22Rv1 (cell line): ENCODE measurements at regions not wholly inside any gene's neighbourhood (a gene's known extent, or its start where the extent isn't known, plus 50 kb on each side); places are given as distances from the start of the nearest gene placed in this dataset.

Source experiments
- ZFX ChIP-seq: fragments of 450-650 bp; IDR thresholded peaks from 2 replicates; pipeline ENCODE4 v1.6.1; 2017; ENCODE audit warnings: antibody characterized with exemption, borderline replicate concordance
- TF ChIP-seq, protein P1 (sequence below): fragments of 450-650 bp; IDR thresholded peaks from 2 replicates; pipeline ENCODE4 v1.5.1; 2017; ENCODE audit warnings: mild to moderate bottlenecking

DNA sequence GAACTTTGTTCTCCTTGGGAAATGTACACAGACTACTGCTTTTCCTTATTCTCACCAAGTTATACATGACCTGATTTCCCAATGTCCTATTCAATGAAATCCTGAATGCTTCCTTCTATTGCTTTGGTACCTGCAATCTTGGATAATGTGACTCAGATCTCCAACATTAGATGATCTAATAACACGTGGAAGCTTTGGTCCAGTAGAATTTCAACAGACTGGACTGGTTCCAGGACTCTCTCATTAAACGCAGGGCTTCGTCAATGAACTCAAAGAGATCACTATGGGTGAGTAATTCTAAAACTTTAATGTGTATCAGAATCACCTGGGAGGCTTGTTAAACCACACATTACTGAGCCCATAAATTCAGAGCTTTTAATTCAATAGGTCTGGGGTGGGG lies 413.6 kb upstream of the KCNH7 start:
- TF ChIP-seq, protein P1, sequence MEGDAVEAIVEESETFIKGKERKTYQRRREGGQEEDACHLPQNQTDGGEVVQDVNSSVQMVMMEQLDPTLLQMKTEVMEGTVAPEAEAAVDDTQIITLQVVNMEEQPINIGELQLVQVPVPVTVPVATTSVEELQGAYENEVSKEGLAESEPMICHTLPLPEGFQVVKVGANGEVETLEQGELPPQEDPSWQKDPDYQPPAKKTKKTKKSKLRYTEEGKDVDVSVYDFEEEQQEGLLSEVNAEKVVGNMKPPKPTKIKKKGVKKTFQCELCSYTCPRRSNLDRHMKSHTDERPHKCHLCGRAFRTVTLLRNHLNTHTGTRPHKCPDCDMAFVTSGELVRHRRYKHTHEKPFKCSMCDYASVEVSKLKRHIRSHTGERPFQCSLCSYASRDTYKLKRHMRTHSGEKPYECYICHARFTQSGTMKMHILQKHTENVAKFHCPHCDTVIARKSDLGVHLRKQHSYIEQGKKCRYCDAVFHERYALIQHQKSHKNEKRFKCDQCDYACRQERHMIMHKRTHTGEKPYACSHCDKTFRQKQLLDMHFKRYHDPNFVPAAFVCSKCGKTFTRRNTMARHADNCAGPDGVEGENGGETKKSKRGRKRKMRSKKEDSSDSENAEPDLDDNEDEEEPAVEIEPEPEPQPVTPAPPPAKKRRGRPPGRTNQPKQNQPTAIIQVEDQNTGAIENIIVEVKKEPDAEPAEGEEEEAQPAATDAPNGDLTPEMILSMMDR = no peak
- no peak for TF ChIP-seq ZFX
